Thoracic aorta (tissue), 2 donors: ENCODE measurements at regions not wholly inside any gene's neighbourhood (a gene's known extent, or its start where the extent isn't known, plus 50 kb on each side); places are given as distances from the start of the nearest gene placed in this dataset.

ENCODE experiments used
- ATAC-seq: fragments of 150-250 bp; one replicate; pipeline ENCODE4 v1.8.0; 2017; ENCODE audit warnings: low read depth; ENCODE audit not compliant: insufficient number of reproducible peaks, low FRiP score
- DNase-seq: peaks from one replicate; pipeline ENCODE4 v3.0.0-alpha.2; 2020; ENCODE audit warnings: low spot score
- H3K27ac ChIP-seq, 2 donors: fragments of 200-600 bp; sonication (generic); 1 replicate in 1 of 2; 2 replicates in 1 of 2; pipeline ENCODE4 v1.5.1; 2016; ENCODE audit warnings: mild to moderate bottlenecking in 2 of 2, moderate library complexity in 2 of 2
- H3K27me3 ChIP-seq: fragments of 200-600 bp; sonication (generic); replicated peaks from 2 replicates; pipeline ENCODE4 v1.6.0; 2016; ENCODE audit warnings: mild to moderate bottlenecking; ENCODE audit not compliant: insufficient read depth
- H3K36me3 ChIP-seq: fragments of 200-600 bp; sonication (generic); one replicate; pipeline ENCODE4 v1.5.1; 2016
- H3K4me1 ChIP-seq, 2 donors: fragments of 200-600 bp; sonication (generic); 1 replicate in 1 of 2; 2 replicates in 1 of 2; pipeline versions ENCODE4 v1.5.1 to v1.6.0; 2016; ENCODE audit warnings: low read depth in 2 of 2, mild to moderate bottlenecking in 1 of 2; ENCODE audit not compliant: control insufficient read depth in 1 of 2
- H3K4me3 ChIP-seq: fragments of 200-600 bp; sonication (generic); 2 replicates; pipeline ENCODE4 v1.5.1; 2016; ENCODE audit warnings: mild to moderate bottlenecking
- H3K9me3 ChIP-seq: fragments of 200-600 bp; sonication (generic); 2 replicates; pipeline ENCODE4 v1.5.1; 2016
- TF ChIP-seq, protein P1 (sequence below): fragments of 200-600 bp; sonication (generic); IDR thresholded peaks from one replicate; pipeline ENCODE4 v1.5.1; 2019; ENCODE audit warnings: antibody characterized with exemption

DNA sequence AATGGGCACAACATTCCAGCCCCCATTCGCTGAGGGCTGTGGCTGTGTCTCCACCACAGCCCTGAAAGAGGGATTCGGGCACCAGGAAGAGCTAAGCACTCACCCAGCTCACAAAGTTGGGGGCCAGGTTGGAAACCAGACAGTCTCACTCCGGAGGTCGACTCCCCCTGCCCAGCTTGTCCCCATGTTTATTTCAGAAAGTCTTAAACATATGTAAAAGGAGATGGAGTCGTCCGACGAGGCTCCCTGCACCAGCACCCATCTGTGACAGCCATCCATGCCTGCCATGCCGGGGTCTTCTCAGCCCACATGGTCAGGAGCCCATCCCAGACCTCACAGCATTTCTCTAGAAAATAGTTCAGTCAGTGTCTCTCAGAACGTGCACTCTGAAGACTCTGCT lies 63.6 kb upstream of the STX16 start:
- H3K9me3 ChIP-seq: no peaks in the 10 kb centered on the region
- DNase-seq: no peak
- TF ChIP-seq, protein P1, sequence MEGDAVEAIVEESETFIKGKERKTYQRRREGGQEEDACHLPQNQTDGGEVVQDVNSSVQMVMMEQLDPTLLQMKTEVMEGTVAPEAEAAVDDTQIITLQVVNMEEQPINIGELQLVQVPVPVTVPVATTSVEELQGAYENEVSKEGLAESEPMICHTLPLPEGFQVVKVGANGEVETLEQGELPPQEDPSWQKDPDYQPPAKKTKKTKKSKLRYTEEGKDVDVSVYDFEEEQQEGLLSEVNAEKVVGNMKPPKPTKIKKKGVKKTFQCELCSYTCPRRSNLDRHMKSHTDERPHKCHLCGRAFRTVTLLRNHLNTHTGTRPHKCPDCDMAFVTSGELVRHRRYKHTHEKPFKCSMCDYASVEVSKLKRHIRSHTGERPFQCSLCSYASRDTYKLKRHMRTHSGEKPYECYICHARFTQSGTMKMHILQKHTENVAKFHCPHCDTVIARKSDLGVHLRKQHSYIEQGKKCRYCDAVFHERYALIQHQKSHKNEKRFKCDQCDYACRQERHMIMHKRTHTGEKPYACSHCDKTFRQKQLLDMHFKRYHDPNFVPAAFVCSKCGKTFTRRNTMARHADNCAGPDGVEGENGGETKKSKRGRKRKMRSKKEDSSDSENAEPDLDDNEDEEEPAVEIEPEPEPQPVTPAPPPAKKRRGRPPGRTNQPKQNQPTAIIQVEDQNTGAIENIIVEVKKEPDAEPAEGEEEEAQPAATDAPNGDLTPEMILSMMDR: no peak
- no peak for ATAC-seq
- no peaks in the 10 kb centered on the region for H3K4me1 ChIP-seq
- no peak overlapping the region for H3K4me3 ChIP-seq
- H3K27me3 ChIP-seq: no peaks in the 10 kb centered on the region
- H3K36me3 ChIP-seq: no peaks in the 10 kb centered on the region
- no peak overlapping the region for H3K27ac ChIP-seq

DNA sequence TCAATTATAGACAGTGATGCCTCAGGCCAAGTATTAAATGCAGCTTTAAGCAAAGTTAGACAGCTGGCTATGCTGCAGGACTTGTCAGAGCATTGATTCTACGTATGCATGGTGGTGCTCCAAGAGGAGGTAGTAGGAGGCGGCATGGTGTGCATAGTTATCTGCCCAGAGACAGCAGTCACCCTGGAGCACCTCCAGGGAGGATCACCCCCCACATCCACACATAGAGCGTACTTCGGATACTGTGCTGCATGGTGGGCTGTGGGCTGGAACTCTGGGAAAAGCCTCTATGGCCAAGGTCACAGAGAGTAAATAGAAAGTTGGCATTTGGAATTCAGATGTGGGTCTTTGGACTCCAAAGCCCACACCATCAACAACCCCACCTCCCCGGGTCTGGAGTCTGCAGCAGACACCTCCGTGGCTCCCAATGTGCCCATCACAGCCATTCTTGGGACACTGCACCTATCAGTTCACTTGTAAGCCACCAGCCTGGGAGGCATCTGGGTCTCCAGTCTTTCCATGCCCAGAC lies 64.5 kb upstream of the STX16 start:
- TF ChIP-seq, protein P1: no peak
- Histone ChIP-seq H3K4me1 (no peaks in the 10 kb centered on the region), H3K4me3 (no peak overlapping the region), H3K27ac (no peak overlapping the region), H3K36me3 (no peaks in the 10 kb centered on the region), H3K9me3 (no peaks in the 10 kb centered on the region), H3K27me3 (no peaks in the 10 kb centered on the region)
- no peak for DNase-seq
- no peak for ATAC-seq

DNA sequence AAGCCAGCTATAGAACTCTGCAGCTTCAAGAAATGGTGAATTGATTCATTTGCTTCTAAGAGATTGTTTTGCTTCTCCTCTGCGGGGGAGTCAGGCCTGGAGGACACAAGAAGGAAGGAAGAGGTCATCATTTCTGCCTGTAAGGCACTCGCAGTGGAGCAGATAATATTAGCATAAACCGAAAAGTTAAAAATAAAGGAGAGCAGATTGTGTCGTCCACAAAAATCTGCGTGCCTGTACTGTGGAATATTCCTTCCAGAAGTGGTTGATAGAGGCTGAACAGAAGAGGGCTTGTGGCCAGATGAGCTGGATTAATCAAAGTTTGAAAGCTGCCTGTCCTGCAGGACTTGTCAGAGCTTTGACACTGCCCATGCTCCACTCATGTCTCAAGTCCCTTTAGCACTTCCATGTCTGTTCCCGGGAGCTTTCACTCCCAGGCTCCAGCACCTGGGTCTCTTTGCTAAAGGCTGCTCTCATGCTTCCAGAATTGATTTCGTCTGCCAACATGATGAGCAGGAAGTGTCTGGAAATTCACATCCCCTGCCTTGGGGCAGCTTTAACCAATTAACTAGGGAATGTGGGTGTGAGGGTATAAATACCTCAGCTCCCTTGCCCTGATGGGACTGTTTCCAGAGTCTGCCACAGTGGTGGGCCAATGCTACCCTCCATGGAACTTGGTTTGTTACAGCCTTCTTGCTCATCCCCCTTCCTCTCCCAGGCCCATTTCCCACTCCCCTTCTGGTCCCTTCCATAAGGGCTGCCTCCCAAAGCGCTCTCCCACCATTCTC lies 65.1 kb upstream of the STX16 start:
- no peaks in the 10 kb centered on the region for H3K9me3 ChIP-seq
- DNase-seq: no peak
- H3K4me3 ChIP-seq: no peak overlapping the region
- TF ChIP-seq, protein P1: no peak
- no peaks in the 10 kb centered on the region for H3K36me3 ChIP-seq
- no peak overlapping the region for H3K27ac ChIP-seq
- H3K27me3 ChIP-seq: no peaks in the 10 kb centered on the region
- H3K4me1 ChIP-seq: no peaks in the 10 kb centered on the region
- ATAC-seq: no peak

DNA sequence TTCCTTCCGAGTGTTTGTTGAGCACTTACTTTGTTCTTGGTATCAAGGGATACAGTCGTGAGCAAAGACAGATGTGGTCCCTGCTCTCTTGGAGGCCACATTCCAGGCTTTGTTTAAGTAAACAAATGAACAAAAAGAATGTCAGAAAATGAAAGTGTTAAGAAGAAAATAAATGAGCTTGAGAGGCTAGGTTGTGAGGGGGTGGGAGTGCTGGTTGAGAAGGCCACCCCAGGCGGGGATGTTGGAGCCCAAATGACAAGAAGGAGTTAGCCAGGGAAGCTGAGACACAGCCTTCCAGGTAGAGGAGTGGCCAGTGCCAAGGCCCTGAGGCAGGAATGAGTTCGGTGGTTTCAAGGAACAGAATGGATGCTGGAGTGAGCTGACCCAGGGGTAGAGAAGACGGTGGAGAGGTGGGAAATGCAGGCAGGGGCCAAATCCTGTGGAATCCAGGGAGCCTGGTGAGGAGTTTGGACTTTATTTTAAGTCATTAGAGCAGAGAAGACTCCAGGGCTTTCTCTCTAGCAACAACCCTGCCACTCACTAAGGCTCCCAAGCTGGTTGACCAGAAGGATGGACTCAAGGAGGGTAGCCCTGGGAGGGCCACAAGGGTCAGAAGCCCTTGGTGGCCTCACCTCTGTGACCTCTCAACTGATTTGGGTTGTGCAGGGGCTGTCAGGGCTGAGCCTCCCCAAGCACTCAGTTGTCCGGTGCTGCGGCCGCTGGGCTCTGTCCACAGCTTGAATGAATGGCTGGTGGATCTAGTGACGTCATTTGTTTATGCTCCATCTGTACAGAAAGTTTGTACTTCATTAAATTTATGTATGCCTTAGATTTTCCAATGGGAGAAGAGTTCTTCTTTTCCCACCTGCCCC lies 66.0 kb upstream of the STX16 start:
- no peaks in the 10 kb centered on the region for H3K27me3 ChIP-seq
- ATAC-seq (no peak), DNase-seq (no peak)
- TF ChIP-seq, protein P1: no peak
- H3K36me3 ChIP-seq: no peaks in the 10 kb centered on the region
- H3K9me3 ChIP-seq: no peaks in the 10 kb centered on the region
- no peak overlapping the region for H3K27ac ChIP-seq
- H3K4me1 ChIP-seq: no peaks in the 10 kb centered on the region
- no peak overlapping the region for H3K4me3 ChIP-seq
